WTC11 (cell line): ENCODE measurements at regions not wholly inside any gene's neighbourhood (a gene's known extent, or its start where the extent isn't known, plus 50 kb on each side); places are given as distances from the start of the nearest gene placed in this dataset.

Experiments used
- NFYB ChIP-seq: sonication (generic); formaldehyde crosslinking; conservative IDR thresholded peaks from 2 replicates; pipeline ENCODE4 v1.8.0; 2022; ENCODE audit warnings: low read depth, missing genetic modification reagents
- TEAD1 ChIP-seq: sonication (generic); formaldehyde crosslinking; IDR thresholded peaks from 2 replicates; pipeline ENCODE4 v1.8.0; 2022; ENCODE audit warnings: mild to moderate bottlenecking, missing genetic modification reagents
- ZNF138 ChIP-seq: sonication (generic); formaldehyde crosslinking; conservative IDR thresholded peaks from 2 replicates; pipeline ENCODE4 v1.8.1; 2022; ENCODE audit warnings: mild to moderate bottlenecking, moderate library complexity, missing genetic modification reagents
- TF ChIP-seq, protein P1 (sequence below): fragments of 200-600 bp; IDR thresholded peaks from 2 replicates; pipeline ENCODE4 v1.8.0; 2022; ENCODE audit warnings: antibody characterized with exemption
- TF ChIP-seq, protein P2 (sequence below): sonication (generic); formaldehyde crosslinking; IDR thresholded peaks from 2 replicates; pipeline ENCODE4 v1.8.0; 2022; ENCODE audit warnings: mild to moderate bottlenecking, missing genetic modification reagents

GRCh38 chr19:30284209-30284608 is 88.0 kb upstream of the ZNF536 start:
- TF ChIP-seq ZNF138 (CRISPR knock-in tag) (no peak), TEAD1 (CRISPR knock-in tag) (no peak), NFYB (no peak)
- TF ChIP-seq, protein P1, sequence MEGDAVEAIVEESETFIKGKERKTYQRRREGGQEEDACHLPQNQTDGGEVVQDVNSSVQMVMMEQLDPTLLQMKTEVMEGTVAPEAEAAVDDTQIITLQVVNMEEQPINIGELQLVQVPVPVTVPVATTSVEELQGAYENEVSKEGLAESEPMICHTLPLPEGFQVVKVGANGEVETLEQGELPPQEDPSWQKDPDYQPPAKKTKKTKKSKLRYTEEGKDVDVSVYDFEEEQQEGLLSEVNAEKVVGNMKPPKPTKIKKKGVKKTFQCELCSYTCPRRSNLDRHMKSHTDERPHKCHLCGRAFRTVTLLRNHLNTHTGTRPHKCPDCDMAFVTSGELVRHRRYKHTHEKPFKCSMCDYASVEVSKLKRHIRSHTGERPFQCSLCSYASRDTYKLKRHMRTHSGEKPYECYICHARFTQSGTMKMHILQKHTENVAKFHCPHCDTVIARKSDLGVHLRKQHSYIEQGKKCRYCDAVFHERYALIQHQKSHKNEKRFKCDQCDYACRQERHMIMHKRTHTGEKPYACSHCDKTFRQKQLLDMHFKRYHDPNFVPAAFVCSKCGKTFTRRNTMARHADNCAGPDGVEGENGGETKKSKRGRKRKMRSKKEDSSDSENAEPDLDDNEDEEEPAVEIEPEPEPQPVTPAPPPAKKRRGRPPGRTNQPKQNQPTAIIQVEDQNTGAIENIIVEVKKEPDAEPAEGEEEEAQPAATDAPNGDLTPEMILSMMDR: no peak
- TF ChIP-seq, protein P2, sequence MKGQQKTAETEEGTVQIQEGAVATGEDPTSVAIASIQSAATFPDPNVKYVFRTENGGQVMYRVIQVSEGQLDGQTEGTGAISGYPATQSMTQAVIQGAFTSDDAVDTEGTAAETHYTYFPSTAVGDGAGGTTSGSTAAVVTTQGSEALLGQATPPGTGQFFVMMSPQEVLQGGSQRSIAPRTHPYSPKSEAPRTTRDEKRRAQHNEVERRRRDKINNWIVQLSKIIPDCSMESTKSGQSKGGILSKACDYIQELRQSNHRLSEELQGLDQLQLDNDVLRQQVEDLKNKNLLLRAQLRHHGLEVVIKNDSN (CRISPR knock-in tag): no peak
